Gastrocnemius medialis (tissue), 4 donors: ENCODE measurements at regions not wholly inside any gene's neighbourhood (a gene's known extent, or its start where the extent isn't known, plus 50 kb on each side); places are given as distances from the start of the nearest gene placed in this dataset.

Experiments used
- POLR2A ChIP-seq, 2 donors: fragments of 450-650 bp; IDR thresholded peaks; one replicate each; pipeline ENCODE4 v1.6.1; 2017; ENCODE audit warnings: antibody characterized with exemption in 2 of 2, mild to moderate bottlenecking in 2 of 2, moderate library complexity in 2 of 2
- TF ChIP-seq, protein P1 (sequence below), 5 experiments: fragments of 450-650 bp in 3 of 5; fragments of 200-600 bp in 2 of 5; sonication (generic) in 2 of 5; IDR thresholded peaks in 4 of 5; conservative IDR thresholded peaks in 1 of 5; 1 replicate in 4 of 5; 2 replicates in 1 of 5; pipeline ENCODE4 v1.5.1; 2016 to 2019; ENCODE audit warnings: antibody characterized with exemption in 5 of 5, mild to moderate bottlenecking in 3 of 5, moderate library complexity in 3 of 5

DNA sequence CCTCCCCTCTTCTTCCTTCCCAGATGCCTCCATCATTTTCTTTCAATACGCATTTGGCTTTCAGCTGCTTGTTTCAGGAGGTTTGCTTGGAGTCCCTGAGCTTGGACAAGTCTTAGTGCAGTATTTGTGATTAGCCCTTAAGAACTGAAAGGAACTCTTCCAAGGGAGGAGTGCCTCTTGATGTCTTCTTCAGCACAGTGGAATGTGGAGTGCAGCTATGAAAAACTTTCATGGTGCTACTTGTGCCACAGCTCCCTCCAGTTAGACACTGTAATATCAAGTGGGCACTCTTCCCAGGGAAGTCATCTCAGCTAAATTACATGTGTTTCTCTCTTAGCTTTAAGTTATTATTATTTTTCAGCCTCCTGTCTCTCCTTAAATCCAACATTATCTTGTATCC is 173.1 kb downstream of the NECTIN3 start:
- TF ChIP-seq, protein P1, sequence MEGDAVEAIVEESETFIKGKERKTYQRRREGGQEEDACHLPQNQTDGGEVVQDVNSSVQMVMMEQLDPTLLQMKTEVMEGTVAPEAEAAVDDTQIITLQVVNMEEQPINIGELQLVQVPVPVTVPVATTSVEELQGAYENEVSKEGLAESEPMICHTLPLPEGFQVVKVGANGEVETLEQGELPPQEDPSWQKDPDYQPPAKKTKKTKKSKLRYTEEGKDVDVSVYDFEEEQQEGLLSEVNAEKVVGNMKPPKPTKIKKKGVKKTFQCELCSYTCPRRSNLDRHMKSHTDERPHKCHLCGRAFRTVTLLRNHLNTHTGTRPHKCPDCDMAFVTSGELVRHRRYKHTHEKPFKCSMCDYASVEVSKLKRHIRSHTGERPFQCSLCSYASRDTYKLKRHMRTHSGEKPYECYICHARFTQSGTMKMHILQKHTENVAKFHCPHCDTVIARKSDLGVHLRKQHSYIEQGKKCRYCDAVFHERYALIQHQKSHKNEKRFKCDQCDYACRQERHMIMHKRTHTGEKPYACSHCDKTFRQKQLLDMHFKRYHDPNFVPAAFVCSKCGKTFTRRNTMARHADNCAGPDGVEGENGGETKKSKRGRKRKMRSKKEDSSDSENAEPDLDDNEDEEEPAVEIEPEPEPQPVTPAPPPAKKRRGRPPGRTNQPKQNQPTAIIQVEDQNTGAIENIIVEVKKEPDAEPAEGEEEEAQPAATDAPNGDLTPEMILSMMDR (IDR thresholded peaks at IDR 0.05 in 4 of 5, conservative IDR thresholded peaks at IDR 0.05 in 1 of 5): no peak
- no peak for TF ChIP-seq POLR2A (IDR thresholded peaks at IDR 0.05)
